GM23338 (cell line): ENCODE measurements at regions not wholly inside any gene's neighbourhood (a gene's known extent, or its start where the extent isn't known, plus 50 kb on each side); places are given as distances from the start of the nearest gene placed in this dataset.

Source experiments
- ATAC-seq: fragments of 200-7000 bp; cut with Tn5 transposase; 3 replicates; pipeline ENCODE4 v1.9.1; 2020
- DNase-seq: peaks from one replicate; pipeline ENCODE4 v3.0.0-alpha.2; 2015; ENCODE audit warnings: low spot score
- H2AFZ ChIP-seq: fragments of 200-600 bp; sonication (generic); 2 replicates; pipeline ENCODE4 v1.8.0; 2016; ENCODE audit warnings: antibody characterized with exemption, mild to moderate bottlenecking, moderate library complexity
- H3F3A ChIP-seq: fragments of 200-600 bp; sonication (generic); replicated peaks from 2 replicates; pipeline ENCODE4 v1.8.0; 2017; ENCODE audit warnings: antibody characterized with exemption, mixed run types, low read depth
- H3K27ac ChIP-seq: fragments of 200-600 bp; sonication (generic); 2 replicates; pipeline ENCODE4 v1.6.1; 2016; ENCODE audit warnings: low read depth
- H3K27me3 ChIP-seq: fragments of 200-600 bp; sonication (generic); 2 replicates; pipeline ENCODE4 v1.8.0; 2016; ENCODE audit warnings: mild to moderate bottlenecking, mixed run types, moderate library complexity; ENCODE audit not compliant: insufficient read depth
- H3K36me3 ChIP-seq: fragments of 200-600 bp; sonication (generic); 2 replicates; pipeline ENCODE4 v1.8.0; 2016; ENCODE audit warnings: mild to moderate bottlenecking; ENCODE audit not compliant: insufficient read depth
- H3K4me1 ChIP-seq: fragments of 200-600 bp; sonication (generic); 2 replicates; pipeline ENCODE4 v1.8.0; 2016; ENCODE audit warnings: mild to moderate bottlenecking, moderate library complexity; ENCODE audit not compliant: insufficient read depth
- H3K4me2 ChIP-seq: fragments of 200-600 bp; sonication (generic); 2 replicates; pipeline ENCODE4 v1.7.1; 2017; ENCODE audit warnings: mixed run types
- H3K4me3 ChIP-seq: fragments of 200-600 bp; sonication (generic); 2 replicates; pipeline ENCODE4 v1.6.1; 2016; ENCODE audit warnings: mixed run types
- H3K79me2 ChIP-seq: fragments of 200-600 bp; sonication (generic); replicated peaks from 2 replicates; pipeline ENCODE4 v1.8.0; 2017; ENCODE audit warnings: mild to moderate bottlenecking; ENCODE audit not compliant: insufficient read depth
- H3K9me2 ChIP-seq: fragments of 200-600 bp; sonication (generic); 2 replicates; pipeline ENCODE4 v1.8.0; 2017; ENCODE audit not compliant: insufficient read depth
- H4K20me1 ChIP-seq: fragments of 200-600 bp; sonication (generic); replicated peaks from 2 replicates; pipeline ENCODE4 v1.8.0; 2017; ENCODE audit warnings: mild to moderate bottlenecking; ENCODE audit not compliant: insufficient read depth
- H3K27ac Mint-ChIP-seq: 2 replicates; pipeline ENCODE4 v1.8.0; 2020; ENCODE audit warnings: inconsistent platforms, mild to moderate bottlenecking, moderate library complexity, mixed read lengths
- H3K27me3 Mint-ChIP-seq: 3 replicates; pipeline ENCODE4 v1.8.0; 2022; ENCODE audit warnings: low read depth, mild to moderate bottlenecking, moderate library complexity, mixed read lengths, inconsistent platforms; ENCODE audit not compliant: insufficient read depth, poor library complexity
- H3K36me3 Mint-ChIP-seq: 3 replicates; pipeline ENCODE4 v1.8.0; 2021; ENCODE audit warnings: low read depth, mild to moderate bottlenecking, inconsistent platforms, moderate library complexity, mixed read lengths
- H3K4me1 Mint-ChIP-seq: 3 replicates; pipeline ENCODE4 v1.8.0; 2020; ENCODE audit warnings: mild to moderate bottlenecking, inconsistent platforms, mixed read lengths
- H3K4me3 Mint-ChIP-seq: 3 replicates; pipeline ENCODE4 v1.8.0; 2021; ENCODE audit warnings: moderate library complexity, mild to moderate bottlenecking, inconsistent platforms, mixed read lengths
- H3K9me3 Mint-ChIP-seq: 3 replicates; pipeline ENCODE4 v1.8.0; 2020; ENCODE audit warnings: moderate library complexity, mild to moderate bottlenecking, inconsistent platforms, mixed read lengths
- CTCF ChIP-seq, 2 experiments: fragments of 200-600 bp in 1 of 2; sonication (generic) in 1 of 2; conservative IDR thresholded peaks; 2 replicates each; pipeline versions ENCODE4 v1.5.1 to v1.6.1; 2016 to 2017; ENCODE audit warnings: antibody characterized with exemption in 2 of 2, low read depth in 2 of 2, mild to moderate bottlenecking in 2 of 2, moderate library complexity in 1 of 2
- NANOG ChIP-seq: IDR thresholded peaks from 2 replicates; pipeline ENCODE4 v1.6.1; 2016; ENCODE audit warnings: antibody characterized with exemption, borderline replicate concordance
- STAT1 ChIP-seq: IDR thresholded peaks from one replicate; pipeline ENCODE4 v1.6.1; 2016; ENCODE audit warnings: antibody characterized with exemption; ENCODE audit not compliant: unreplicated experiment
- ZNF114 ChIP-seq: fragments of 250-450 bp; sonication (Bioruptor Pico); IDR thresholded peaks from 2 replicates; pipeline ENCODE4 v1.5.0; 2020; ENCODE audit warnings: mild to moderate bottlenecking, moderate library complexity

- TF ChIP-seq CTCF (conservative IDR thresholded peaks at IDR 0.05; ENCODE audit: low read depth in 2 of 2) (no peak), NANOG (no peak), ZNF114 (CRISPR knock-in tag) (no peak)
Measured at GRCh38 chr3:157586293-157586692, 83.1 kb upstream of the VEPH1 start (continued).

GRCh38 chr3:157585386-157585785 is 82.2 kb upstream of the VEPH1 start:
- Mint-ChIP-seq H3K36me3 (peaks cover 7% of the 10 kb centered on the region), H3K9me3 (peaks cover 13% of the 10 kb centered on the region), H3K4me3 (no peak overlapping the region), H3K27me3 (peaks cover 2% of the 10 kb centered on the region), H3K4me1 (peaks cover 14% of the 10 kb centered on the region), H3K27ac (no peak overlapping the region)
- Histone ChIP-seq H3K27me3 (no peaks in the 10 kb centered on the region), H3K27ac (no peak overlapping the region), H4K20me1 (no peaks in the 10 kb centered on the region), H3K4me2 (no peak overlapping the region), H3K4me1 (0 out of 2 replicates have a peak, but pooled peaks cover 5% of the 10 kb centered on the region), H3F3A (no peaks in the 10 kb centered on the region), H3K9me2 (no peaks in the 10 kb centered on the region), H3K36me3 (no peaks in the 10 kb centered on the region), H2AFZ (no peak overlapping the region), H3K79me2 (no peaks in the 10 kb centered on the region), H3K4me3 (no peak overlapping the region)
- DNase-seq (no peak), ATAC-seq (no peak)
- no peak for TF ChIP-seq CTCF (conservative IDR thresholded peaks at IDR 0.05; ENCODE audit: low read depth in 2 of 2)
- no peak for TF ChIP-seq NANOG
- TF ChIP-seq ZNF114 (CRISPR knock-in tag), result no peak

GRCh38 chr3:157582637-157582973 is 79.4 kb upstream of the VEPH1 start:
- H3K4me3 ChIP-seq, result no peak overlapping the region
- no peak overlapping the region for H3K4me2 ChIP-seq
- H3K36me3 ChIP-seq, result no peaks in the 10 kb centered on the region
- no peaks in the 10 kb centered on the region for H3F3A ChIP-seq
- ATAC-seq (no peak), DNase-seq (no peak)
- Mint-ChIP-seq H3K4me1 (no peaks in the 10 kb centered on the region; the same call in 2 of the 3 replicates), H3K4me3 (no peak overlapping the region), H3K27me3 (peaks cover 2% of the 10 kb centered on the region), H3K9me3 (peaks cover 14% of the 10 kb centered on the region), H3K27ac (no peak overlapping the region), H3K36me3 (peaks cover 7% of the 10 kb centered on the region)
- no peak for TF ChIP-seq STAT1
- no peaks in the 10 kb centered on the region for H3K9me2 ChIP-seq
- H3K79me2 ChIP-seq, result no peaks in the 10 kb centered on the region
- H3K4me1 ChIP-seq, result no peaks in the 10 kb centered on the region
- H2AFZ ChIP-seq, result no peak overlapping the region
- H3K27me3 ChIP-seq, result no peaks in the 10 kb centered on the region
- H4K20me1 ChIP-seq, result no peaks in the 10 kb centered on the region
- H3K27ac ChIP-seq, result no peak overlapping the region
